ENCODE measurements at regions not wholly inside any gene's neighbourhood (a gene's known extent, or its start where the extent isn't known, plus 50 kb on each side); places are given as distances from the start of the nearest gene placed in this dataset.
A peak's percentile ranks its signal among the peaks of the same experiment; 100 is the strongest.

DNA sequence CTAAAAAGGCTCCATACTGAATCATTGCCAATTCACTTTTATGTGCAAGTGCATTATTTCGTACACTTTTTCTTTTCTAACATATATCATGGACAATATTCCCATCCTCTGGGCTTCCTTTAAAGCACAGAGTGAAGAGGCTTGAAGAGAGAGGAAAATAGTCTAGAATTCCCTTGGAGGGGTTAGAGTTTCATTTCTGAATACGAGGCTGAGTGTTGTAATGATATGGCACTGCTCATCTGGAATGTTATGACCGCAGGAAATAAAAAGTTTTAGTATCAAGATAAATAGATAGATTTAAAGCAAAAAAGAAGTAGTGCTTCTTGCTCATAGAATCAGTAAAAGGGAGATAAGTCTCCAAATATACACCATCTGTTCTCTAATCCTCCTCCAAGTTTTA, 412.3 kb upstream of the SLITRK1 start:
- DNase-seq: peak; percentile 2

DNA sequence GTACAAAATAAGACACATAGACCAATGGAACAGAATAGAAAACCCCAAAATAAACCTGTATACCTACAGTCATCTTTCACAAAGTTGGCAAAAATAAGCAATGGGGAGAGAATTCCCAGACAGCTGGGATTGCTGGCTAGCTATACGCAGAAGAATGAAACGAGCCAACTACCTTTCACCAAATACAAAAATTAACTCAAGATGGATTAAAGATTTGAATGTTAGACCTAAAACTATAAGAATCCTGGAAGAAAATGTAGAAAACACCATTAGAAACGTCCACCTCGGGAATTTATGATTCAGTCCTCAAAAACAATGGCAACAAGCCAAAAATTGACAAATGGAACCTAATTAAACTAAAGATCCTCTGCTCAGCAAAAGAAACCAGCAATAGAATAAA, 408.1 kb upstream of the SLITRK1 start:
- peak; percentile 17 for DNase-seq

DNA sequence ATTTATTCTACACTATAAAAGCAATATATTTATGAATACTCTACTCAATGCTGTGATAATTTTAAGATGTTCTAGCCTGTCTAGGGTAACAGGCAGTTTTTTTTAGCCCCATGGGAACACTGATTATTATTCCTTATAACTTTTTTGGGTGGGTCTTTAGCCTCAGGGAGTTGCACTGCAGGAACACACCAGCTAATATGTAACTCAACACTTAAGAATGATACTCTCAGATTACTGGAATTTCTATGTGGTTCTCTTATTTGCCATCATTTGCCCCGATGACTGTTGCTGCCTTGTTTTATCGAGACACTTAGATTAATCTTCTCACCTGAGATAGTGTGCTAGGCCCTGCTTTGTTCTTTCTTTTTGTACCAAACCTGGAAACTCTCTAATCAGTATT, 396.9 kb upstream of the SLITRK1 start:
- no peak for DNase-seq

DNA sequence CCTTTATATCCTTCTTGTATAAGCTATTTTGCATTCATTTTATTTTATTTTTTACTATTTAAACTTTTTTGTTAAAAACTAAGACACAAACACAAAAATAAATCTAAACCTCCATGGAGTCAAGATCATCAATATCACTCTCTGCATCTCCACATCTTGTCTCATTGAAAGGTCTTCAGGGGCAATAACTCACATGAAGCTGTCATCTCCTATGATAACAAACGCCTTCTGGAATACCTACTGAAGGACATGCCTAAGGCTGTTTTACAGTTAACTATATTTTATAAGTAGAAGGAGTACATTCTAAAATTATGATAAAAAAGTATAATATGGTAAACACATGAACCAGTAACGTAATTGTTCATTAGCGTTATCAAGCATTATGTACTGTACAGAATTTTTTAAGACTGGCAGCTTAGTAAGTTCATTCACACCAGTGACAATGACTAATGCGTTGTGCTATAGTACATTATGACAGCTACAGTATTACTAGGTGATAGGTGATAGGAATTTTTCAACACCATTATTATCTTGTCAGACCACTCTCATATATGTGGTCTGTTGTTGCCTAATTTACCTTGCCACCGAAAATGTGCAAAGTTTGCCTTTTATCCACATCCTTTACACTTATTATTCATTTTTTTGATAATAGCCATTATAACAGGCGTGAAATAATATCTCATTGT, 390.7 kb upstream of the SLITRK1 start:
- no peak for DNase-seq

DNA sequence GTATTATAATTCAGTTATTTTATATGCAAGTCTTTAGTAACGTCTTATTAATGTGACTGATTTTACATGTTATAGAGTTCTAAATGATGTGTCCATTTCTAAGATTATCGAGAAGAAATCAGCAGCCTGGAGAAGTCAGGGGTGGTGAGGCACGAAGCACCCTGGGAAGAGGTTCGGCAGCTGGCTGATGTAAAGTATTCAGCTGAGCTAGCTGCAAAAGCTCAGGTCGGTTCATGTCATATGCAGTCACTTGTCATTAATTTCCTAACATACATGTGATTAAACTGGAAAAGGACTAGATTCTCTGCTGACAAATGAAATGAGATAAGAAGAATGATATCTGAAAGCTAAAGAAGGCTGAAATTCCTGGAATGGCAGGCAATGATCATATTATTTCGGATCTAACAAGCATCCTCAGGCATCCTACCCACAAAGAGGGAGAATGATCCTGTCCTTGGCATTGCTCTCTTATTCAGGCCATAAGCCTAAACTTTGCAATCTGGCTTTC, 383.0 kb upstream of the SLITRK1 start:
- DNase-seq: no peak

DNA sequence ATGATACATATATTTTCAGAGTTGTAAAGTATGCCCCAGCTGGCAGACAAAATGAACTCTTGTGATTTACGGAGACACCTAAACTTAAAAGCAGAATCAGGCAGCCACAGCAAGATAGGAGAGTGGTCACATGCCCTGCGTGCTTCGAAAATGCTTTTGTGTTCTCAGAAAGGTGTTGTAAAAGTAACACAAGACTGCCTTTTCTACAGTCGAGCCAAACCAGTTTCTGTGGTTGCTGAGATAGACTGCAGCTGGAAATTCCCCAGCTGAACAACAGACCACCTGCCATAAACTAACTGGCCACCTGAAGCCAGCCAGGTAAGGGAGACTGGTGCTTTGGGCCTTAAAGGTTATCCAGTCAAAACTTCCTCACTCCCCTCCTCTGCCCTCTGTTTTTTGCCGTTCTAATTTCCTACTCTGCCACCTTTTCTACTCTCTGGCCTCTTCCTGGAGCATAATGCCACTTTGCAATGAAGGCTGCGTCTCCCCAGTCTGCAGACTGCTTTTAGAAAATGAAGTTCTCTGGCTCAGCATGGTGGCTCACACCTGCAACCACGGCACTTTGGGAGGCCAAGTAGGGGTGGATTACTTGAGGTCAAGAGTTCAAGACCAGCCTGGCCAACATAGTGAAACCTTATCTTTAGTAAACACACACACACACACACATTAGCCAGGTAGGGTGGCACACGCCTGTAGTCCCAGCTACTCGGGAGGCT, 381.2 kb upstream of the SLITRK1 start:
- no peak for DNase-seq

DNA sequence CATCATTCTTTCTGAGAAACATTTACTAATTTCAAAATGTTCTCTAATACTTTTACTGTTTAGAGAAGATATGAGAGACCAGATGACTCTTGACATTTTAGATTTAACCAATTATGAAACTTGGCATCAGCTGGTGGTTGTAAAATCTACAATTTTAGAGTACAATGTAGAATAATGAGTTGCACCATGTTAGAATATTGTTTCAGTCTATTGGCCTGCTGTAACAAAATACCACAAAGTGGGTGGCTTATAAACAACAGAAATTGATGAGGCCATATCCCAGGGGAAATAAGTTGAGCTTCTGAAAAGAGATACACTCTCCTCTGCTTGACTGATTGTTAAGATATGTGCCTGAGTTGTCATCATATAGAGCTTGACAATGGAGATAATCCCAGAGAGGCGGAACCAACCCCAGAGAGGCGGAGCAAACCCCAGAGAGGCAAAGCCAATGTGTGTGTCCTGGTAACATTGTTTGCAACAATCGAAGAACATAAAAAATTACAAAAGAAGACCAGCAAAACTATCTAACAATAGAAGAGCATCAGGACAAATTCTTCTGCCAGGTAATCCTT, 373.0 kb upstream of the SLITRK1 start:
- no peak for DNase-seq

DNA sequence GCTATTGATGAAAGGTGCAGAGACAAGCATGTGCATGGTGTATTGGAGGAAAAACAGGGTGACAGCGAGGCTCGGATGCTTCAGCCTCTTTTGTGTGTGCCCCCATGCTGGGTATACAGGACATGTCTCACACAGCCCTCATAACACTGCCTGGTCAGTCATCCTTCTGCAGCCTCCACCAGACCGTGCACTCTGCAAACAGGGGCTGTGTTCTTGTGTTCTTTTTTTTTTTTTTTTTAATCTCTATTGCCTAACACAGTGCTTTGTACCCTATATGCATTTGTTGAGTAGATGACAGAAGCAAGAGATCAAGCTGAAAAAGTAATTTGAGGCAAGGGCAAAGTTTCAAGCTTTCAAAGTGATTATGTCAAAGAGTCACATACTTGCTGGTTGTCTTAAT, 367.2 kb upstream of the SLITRK1 start:
- DNase-seq: no peak

DNA sequence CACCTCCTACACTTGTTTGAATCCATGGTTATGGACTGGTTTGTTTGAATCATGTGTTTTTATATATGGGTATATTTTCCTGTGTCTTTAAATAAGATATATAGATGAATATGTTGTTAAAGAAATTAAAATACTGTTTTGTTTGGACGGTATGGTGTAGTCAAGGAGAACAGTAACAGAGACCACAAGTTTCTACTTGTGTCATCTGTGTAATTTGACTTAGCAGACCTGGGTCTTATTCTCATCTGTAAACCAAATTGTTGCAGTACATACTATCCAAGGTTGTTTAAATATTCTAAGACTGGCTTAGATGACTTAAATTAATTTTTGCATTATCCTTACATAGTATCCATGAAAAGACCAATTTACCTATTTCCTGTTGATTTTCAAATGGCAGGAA, 361.1 kb upstream of the SLITRK1 start:
- DNase-seq: no peak

DNA sequence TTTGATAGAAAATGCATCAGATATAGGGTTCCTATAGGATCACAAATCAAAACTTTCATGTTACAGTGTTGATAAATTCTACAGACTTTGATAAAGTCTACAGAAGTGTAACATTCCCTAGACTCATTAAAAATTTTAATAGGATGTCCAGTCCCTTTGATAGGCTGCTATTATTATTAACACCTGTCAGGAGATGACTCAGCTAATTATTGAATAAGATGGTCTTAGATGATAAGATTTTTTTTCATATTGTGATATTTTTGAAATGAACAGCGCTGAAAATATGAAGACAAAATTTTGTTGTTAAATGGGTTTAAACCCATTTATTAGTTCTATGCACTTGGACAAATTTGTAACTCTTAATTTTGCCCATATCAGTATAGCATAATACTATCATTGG, 356.8 kb upstream of the SLITRK1 start:
- no peak for DNase-seq

DNA sequence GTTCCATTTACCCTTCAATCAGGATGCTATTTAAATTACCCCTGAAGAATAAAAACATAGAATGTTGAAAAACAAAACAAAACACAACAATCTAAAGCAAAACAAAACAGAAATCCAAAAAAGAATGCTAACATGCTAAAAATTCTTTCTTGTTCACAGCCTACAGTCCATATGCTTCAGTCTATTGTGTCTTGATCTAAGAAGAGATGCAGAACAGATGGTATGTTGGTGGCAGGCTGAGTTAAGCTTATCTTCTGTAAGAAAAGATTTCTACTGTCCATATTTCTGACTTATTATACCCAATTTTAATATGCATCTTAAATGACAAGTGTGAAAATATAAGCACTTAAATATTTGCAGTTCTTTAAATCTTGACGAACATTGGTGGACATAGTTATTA, 356.1 kb upstream of the SLITRK1 start:
- no peak for DNase-seq

DNA sequence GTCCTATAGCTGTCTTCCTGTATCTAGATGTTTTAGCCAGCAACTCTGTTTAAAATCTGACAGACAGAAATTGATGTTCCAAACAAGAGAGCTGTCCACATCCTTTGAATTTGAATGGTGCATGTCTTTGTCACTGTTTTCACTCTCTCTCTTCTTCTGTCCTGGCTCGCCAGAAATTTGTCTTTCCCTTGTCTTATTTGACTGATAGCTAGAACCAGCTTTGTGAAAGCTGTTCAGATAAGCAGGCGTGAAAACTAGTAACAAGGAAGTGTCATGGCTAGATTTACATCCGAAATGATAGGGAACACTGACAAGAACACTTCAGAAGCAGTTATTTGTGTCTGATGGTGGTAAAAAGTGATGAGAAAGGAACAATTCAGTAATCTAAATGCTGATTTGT, 354.9 kb upstream of the SLITRK1 start:
- DNase-seq: no peak

DNA sequence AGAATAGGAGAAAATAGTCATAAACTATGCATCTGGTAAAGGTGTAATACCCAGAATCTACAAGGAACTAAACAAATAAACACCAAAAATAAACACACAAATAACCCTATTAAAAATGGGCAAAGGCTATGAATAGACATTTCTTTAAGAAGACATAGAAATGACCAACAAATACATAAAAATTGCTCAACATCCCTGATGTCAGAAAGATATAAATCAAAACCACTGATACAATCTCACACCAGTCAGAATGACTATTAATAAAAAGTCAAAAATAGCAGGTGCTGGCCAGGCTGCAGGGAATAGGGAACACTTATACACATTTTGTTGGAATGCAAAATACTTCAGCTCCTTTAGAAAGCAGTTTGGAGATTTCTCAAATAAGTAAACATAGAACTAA, 352.1 kb upstream of the SLITRK1 start:
- DNase-seq: no peak

DNA sequence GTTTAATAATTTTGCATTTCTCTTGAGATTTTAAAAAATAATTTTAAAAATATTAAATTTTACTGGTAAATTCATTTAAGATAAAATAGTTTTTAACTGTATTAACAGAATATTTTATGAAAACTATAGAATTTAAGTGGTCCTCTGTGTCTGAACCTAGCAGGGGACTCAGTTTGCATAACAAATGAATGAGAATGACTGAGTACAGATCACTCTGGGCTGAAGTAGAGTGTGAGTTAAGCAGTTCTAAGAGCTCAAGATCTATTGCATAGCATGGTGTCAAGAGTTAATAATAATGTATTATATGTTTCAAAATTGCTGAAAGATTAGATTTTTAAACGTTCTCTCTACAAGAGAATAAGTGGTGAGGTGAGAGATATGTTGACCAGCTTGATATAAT, 348.3 kb upstream of the SLITRK1 start:
- DNase-seq: no peak

DNA sequence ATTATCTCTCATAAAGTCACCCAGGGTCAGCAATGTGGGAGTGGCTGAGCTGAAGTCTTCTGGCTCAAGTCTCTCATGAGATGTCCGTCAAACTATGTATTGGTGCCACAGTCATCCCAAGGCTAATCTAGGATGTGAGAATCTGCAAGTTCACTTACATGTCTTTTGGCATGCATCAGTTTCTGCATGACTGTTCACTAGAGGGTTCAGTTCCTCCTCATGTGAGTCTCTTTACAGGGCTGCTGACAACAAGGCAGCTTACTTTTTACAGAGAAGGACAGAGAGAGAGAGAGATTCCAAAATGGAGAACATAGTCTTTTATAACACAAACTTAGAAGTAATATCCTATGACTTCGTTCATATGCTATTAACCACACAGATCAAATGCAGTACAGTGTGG, 328.8 kb upstream of the SLITRK1 start:
- DNase-seq: no peak

DNA sequence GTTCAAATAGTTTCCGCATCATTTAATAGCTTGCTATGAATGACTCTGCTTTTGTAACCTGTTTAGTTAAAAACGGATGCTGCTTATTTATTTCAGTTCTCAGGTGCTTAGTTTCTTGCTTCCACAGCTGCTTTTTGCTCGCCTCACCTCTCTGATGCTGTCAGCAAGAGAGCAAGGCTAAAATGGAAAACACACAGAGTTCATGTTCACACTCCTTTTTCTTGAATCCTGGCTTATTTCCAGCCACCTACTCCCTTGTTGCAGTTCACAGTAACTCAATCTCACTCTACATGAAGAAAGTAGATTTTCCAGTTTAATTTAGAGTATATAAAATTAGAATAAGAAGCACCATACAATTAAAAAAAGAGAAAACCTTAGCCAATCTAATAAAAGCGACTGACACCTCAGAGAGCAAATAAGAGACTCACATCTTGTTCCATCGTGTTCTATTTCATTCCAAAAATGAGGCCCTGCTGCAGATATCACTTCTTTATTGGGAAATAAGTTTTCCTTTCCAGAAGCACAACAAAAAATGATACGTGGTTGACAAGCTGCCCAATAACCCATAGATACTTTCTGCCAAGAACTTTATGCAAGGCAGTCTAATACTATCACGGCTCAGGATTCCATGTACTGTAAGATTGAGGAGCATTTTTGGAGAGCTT, 326.1 kb upstream of the SLITRK1 start:
- peak; percentile 23 for DNase-seq

DNA sequence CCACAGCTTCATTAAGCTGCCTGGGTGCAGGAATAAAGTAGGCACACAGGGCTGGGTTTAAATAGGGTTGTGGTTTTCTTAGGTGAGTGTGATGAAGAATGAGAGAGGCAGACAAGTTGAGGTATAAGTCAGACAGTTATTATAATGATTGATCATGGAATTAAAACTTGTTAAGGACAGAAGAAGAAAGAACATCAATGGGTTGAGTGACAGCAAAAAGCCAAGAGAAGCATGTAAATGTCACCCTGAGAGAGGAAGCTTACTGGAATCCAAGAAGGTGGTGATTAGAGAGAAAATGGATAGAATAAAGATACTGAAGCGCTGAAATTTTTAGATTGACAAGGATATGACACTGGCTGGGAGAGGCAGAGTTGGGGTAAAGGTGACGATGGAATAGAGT, 325.2 kb upstream of the SLITRK1 start:
- no peak for DNase-seq

DNA sequence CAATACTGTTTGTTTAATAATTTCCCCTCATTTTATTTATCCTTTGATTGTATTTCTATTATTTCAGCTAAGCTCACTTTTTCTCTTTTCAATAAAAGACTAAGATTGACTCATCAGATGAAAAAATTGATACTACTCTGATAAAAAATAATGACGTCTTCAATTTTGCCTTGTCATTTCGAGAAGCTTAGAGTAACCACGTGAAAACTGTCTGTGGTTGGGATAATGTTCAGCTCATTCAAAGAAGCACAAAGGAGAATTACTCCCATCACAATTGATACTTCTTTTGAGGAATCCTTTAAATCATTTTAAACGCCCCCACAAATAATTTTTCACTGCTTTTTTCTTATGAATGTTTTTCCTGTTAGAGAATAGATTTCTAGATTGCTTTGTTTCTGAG, 318.7 kb upstream of the SLITRK1 start:
- DNase-seq: no peak

DNA sequence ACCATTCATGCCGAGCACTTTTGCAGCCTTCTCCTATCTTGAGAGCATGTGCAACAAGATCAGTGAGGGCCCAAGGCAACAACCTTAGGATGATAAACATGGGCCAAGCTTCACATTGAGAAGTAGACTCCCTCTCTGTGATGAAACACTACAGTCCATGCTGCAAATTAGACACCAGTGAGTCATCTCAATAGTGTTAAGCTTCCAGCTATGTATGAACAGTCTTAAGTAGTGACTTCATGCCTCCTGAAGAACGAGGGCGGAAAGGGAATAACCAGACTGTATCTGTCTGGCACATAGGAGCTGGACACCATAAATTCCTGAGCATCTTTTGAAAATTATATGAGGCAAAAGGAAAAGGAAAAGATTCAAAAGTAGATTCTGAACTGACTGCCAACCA, 309.9 kb upstream of the SLITRK1 start:
- DNase-seq: no peak

DNA sequence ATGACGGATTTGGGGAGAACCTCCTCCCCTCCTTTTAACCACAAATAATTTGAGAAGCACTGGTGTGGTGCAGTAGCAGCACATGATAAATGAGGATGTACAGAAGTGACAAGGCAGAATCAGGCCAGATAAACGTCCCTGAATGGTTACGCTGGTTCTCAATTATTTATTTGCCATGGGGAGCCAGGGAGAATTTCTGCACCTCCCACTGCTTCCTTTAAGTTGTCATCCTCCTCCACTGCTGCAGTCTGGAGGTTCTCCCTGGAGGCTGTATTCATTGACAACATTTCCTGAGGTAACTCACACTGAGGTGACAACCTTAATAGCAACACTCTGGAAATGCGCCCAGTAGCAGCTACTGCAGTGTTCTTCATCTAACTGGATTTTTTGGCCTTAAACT, 308.9 kb upstream of the SLITRK1 start:
- DNase-seq: no peak

DNA sequence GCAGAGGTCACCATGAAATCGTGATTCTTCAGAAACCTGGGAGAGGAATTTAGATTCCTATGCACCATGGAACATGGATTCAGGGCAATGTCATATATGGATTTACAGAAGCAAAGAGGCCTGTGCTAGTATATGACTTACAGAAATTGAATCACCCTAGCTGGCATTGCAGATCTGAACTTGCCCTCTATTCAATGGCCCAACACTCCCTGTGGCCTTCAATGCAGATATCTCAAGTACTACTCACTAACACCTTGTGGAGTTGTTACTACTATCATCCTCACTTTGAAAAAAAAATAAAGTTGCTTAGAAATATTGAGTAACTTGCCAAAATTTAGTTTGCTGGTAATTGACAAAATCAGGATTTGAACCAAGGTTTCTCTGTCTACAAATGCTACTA, 305.4 kb upstream of the SLITRK1 start:
- DNase-seq: no peak

DNA sequence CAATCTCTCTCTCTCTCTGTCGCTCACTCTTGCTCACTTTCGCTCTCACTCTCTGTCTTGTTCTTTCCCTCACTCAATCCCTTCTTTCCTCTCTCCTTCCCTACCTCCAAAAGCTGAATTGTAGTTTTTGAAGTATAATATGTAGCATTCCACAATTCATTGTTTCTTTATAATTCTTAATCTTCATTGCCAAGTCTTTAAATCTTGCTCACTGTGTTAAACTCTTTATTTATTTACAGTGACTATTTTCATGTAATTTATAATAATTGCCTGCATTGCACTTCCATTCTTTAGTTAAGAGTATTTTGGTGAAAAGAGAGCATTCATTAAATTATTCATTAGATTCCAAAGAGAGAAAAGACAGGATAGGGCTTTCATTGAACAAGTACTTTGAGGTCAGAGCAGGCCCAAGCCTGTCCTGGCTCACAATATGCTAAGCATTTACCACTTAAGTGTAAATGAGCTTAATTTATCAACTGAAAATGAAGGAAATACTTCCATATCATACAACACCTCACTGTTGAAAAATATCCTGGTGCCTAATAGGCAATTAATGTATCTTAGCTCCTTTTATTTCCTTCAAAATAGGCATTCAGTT, 257.4 kb upstream of the SLITRK1 start:
- no peak for DNase-seq

DNA sequence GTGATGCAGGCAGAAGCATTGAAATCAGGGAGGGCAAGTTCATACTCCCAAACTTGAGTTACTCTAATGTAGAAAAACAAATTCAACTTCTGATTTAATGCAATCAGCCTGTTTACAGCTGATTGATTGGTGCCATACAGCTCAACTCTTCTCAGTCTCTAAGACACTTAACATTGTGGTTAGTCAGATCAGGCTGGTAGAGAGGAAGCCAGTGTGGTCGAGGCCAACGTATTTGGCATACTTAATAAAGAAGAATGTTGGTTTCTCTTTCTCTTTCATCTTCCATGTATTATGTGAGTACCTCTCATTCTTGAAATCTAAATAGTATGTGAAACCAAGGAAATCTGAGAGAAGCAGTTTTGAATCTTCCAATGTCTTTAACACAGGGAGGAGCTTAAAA, 255.0 kb upstream of the SLITRK1 start:
- no peak for DNase-seq

All from tongue (tissue), 1 donor.